ENCODE measurements at regions not wholly inside any gene's neighbourhood (a gene's known extent, or its start where the extent isn't known, plus 50 kb on each side); places are given as distances from the start of the nearest gene placed in this dataset.

- no peak for TF ChIP-seq JUN (IDR thresholded peaks at IDR 0.05; ENCODE audit: borderline replicate concordance, insufficient read depth, insufficient read length, low read depth)
- TF ChIP-seq, protein P1, sequence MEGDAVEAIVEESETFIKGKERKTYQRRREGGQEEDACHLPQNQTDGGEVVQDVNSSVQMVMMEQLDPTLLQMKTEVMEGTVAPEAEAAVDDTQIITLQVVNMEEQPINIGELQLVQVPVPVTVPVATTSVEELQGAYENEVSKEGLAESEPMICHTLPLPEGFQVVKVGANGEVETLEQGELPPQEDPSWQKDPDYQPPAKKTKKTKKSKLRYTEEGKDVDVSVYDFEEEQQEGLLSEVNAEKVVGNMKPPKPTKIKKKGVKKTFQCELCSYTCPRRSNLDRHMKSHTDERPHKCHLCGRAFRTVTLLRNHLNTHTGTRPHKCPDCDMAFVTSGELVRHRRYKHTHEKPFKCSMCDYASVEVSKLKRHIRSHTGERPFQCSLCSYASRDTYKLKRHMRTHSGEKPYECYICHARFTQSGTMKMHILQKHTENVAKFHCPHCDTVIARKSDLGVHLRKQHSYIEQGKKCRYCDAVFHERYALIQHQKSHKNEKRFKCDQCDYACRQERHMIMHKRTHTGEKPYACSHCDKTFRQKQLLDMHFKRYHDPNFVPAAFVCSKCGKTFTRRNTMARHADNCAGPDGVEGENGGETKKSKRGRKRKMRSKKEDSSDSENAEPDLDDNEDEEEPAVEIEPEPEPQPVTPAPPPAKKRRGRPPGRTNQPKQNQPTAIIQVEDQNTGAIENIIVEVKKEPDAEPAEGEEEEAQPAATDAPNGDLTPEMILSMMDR (IDR thresholded peaks at IDR 0.05; ENCODE audit: extremely low read depth in 1 of 2, insufficient read depth in 1 of 2, low read depth in 1 of 2, low read length in 2 of 2), result no peak
- no peak for TF ChIP-seq POLR2A (IDR thresholded peaks at IDR 0.05; ENCODE audit: low read depth, low read length)
Measured at GRCh38 chr4:144357975-144358374, 217.5 kb upstream of the GYPA start.

All from endothelial cell of umbilical vein (primary cell).